HepG2 (cell line): ENCODE measurements at regions not wholly inside any gene's neighbourhood (a gene's known extent, or its start where the extent isn't known, plus 50 kb on each side); places are given as distances from the start of the nearest gene placed in this dataset.

Experiments used
- CREB1 ChIP-seq, 2 experiments: fragments of 450-650 bp in 1 of 2; IDR thresholded peaks; 2 replicates each; pipeline ENCODE4 v1.6.1; 2016 to 2017; ENCODE audit warnings: control low read depth in 1 of 2, mild to moderate bottlenecking in 1 of 2, missing compliant biosample characterization in 1 of 2, missing genetic modification characterization in 1 of 2
- RAD51 ChIP-seq: fragments of 450-650 bp; IDR thresholded peaks from 2 replicates; pipeline ENCODE4 v1.6.1; 2016; ENCODE audit warnings: borderline replicate concordance
- ZBTB40 ChIP-seq, 2 experiments: fragments of 450-650 bp in 1 of 2; sonication (generic) in 1 of 2; formaldehyde crosslinking in 1 of 2; IDR thresholded peaks; 2 replicates each; pipeline versions ENCODE4 v1.6.1 to v1.8.0; 2016 to 2022; ENCODE audit warnings: antibody characterized with exemption in 1 of 2, mild to moderate bottlenecking in 1 of 2, missing genetic modification reagents in 1 of 2
- ZNF30 ChIP-seq: sonication (generic); formaldehyde crosslinking; IDR thresholded peaks from 2 replicates; pipeline ENCODE4 v1.5.0; 2020; ENCODE audit warnings: mild to moderate bottlenecking, missing genetic modification reagents

DNA sequence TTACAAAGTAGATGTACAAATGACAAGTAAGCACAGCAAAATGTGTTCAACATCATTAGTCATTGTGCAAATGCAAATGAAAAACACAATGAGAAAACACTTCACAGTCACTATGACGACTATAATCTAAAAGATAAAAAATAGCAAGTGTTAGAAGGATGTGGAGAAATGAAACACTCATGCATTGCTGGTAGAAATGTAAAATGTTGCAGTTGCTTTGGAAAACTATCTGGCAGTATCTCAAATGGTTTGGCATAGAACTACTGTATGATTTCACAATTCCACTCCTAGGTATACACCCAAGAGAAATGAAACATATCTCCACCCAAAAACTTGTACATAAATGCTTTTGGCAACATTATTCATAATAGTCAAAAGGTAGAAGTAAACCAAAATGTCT, 459.7 kb upstream of the TRAM1L1 start (continued):
- no peak for TF ChIP-seq ZBTB40 (IDR thresholded peaks at IDR 0.05)
- TF ChIP-seq ZBTB40 (CRISPR knock-in tag; IDR thresholded peaks at IDR 0.05): no peak
- TF ChIP-seq CREB1 (IDR thresholded peaks at IDR 0.05): no peak
- TF ChIP-seq CREB1 (CRISPR knock-in tag; IDR thresholded peaks at IDR 0.05): no peak
- no peak for TF ChIP-seq RAD51
- TF ChIP-seq ZNF30 (CRISPR knock-in tag): no peak
- TF ChIP-seq, all 625 proteins: peak for 0
